ENCODE measurements at regions not wholly inside any gene's neighbourhood (a gene's known extent, or its start where the extent isn't known, plus 50 kb on each side); places are given as distances from the start of the nearest gene placed in this dataset.

GRCh38 chr4:14110407-14110806 is 482.9 kb upstream of the BOD1L1 start:
- Histone ChIP-seq H3K79me2 (ENCODE audit: control insufficient read depth, low read length) (no peaks in the 10 kb centered on the region), H3K36me3 (ENCODE audit: control insufficient read depth, low read length) (no peaks in the 10 kb centered on the region), H3F3A (ENCODE audit: control insufficient read depth, insufficient read depth) (no peaks in the 10 kb centered on the region), H3K27ac (ENCODE audit: low read depth, low read length) (no peak overlapping the region), H3K9me2 (replicated peaks; ENCODE audit: control insufficient read depth, low read length) (no peaks in the 10 kb centered on the region), H3K27me3 (ENCODE audit: control insufficient read depth, low read length) (no peaks in the 10 kb centered on the region), H3K4me2 (ENCODE audit: low read length) (no peak overlapping the region), H3K4me3 (ENCODE audit: low read length) (no peak overlapping the region), H3K4me1 (ENCODE audit: control insufficient read depth, low read length) (no peaks in the 10 kb centered on the region), H4K20me1 (ENCODE audit: control insufficient read depth, insufficient read depth, low read depth, low read length) (no peaks in the 10 kb centered on the region), H3K9me3 (ENCODE audit: control insufficient read depth, insufficient read depth, low read length) (no peaks in the 10 kb centered on the region)
- TF ChIP-seq EZH2phosphoT487 (IDR thresholded peaks at IDR 0.05; ENCODE audit: borderline replicate concordance, low read length) (no peak), CTCF (IDR thresholded peaks at IDR 0.05; ENCODE audit: low read depth, low read length, poor library complexity, severe bottlenecking) (no peak)

- Histone ChIP-seq H3K79me2 (ENCODE audit: control insufficient read depth, low read length) (no peaks in the 10 kb centered on the region), H3K9me3 (ENCODE audit: control insufficient read depth, insufficient read depth, low read length) (no peaks in the 10 kb centered on the region), H3K4me2 (ENCODE audit: low read length) (no peak overlapping the region), H3K9me2 (replicated peaks; ENCODE audit: control insufficient read depth, low read length) (no peaks in the 10 kb centered on the region), H4K20me1 (ENCODE audit: control insufficient read depth, insufficient read depth, low read depth, low read length) (no peaks in the 10 kb centered on the region), H3F3A (ENCODE audit: control insufficient read depth, insufficient read depth) (no peaks in the 10 kb centered on the region), H3K4me3 (ENCODE audit: low read length) (no peak overlapping the region), H3K27ac (ENCODE audit: low read depth, low read length) (no peak overlapping the region), H3K36me3 (ENCODE audit: control insufficient read depth, low read length) (no peaks in the 10 kb centered on the region), H3K4me1 (ENCODE audit: control insufficient read depth, low read length) (no peaks in the 10 kb centered on the region), H3K27me3 (ENCODE audit: control insufficient read depth, low read length) (no peaks in the 10 kb centered on the region)
- TF ChIP-seq EZH2phosphoT487 (IDR thresholded peaks at IDR 0.05; ENCODE audit: borderline replicate concordance, low read length): no peak
- TF ChIP-seq CTCF (IDR thresholded peaks at IDR 0.05; ENCODE audit: low read depth, low read length, poor library complexity, severe bottlenecking): no peak
These were observed 484.2 kb upstream of the BOD1L1 start for GRCh38 chr4:14111730-14112181.

- Histone ChIP-seq H3K4me3 (ENCODE audit: low read length) (no peak overlapping the region), H3K79me2 (ENCODE audit: control insufficient read depth, low read length) (no peaks in the 10 kb centered on the region), H3K4me2 (ENCODE audit: low read length) (no peak overlapping the region), H3K27ac (ENCODE audit: low read depth, low read length) (no peak overlapping the region), H4K20me1 (ENCODE audit: control insufficient read depth, insufficient read depth, low read depth, low read length) (no peaks in the 10 kb centered on the region), H3F3A (ENCODE audit: control insufficient read depth, insufficient read depth) (no peaks in the 10 kb centered on the region), H3K4me1 (ENCODE audit: control insufficient read depth, low read length) (no peaks in the 10 kb centered on the region), H3K36me3 (ENCODE audit: control insufficient read depth, low read length) (no peaks in the 10 kb centered on the region), H3K9me2 (replicated peaks; ENCODE audit: control insufficient read depth, low read length) (no peaks in the 10 kb centered on the region), H3K9me3 (ENCODE audit: control insufficient read depth, insufficient read depth, low read length) (no peaks in the 10 kb centered on the region), H3K27me3 (ENCODE audit: control insufficient read depth, low read length) (no peaks in the 10 kb centered on the region)
- TF ChIP-seq EZH2phosphoT487 (IDR thresholded peaks at IDR 0.05; ENCODE audit: borderline replicate concordance, low read length) (no peak), CTCF (IDR thresholded peaks at IDR 0.05; ENCODE audit: low read depth, low read length, poor library complexity, severe bottlenecking) (no peak)
These were observed 487.6 kb upstream of the BOD1L1 start for GRCh38 chr4:14115106-14115505.

Data from DOHH2 (cell line).